K562 (cell line): ENCODE measurements at regions not wholly inside any gene's neighbourhood (a gene's known extent, or its start where the extent isn't known, plus 50 kb on each side); places are given as distances from the start of the nearest gene placed in this dataset.

Source experiments
- ARID3A ChIP-seq: IDR thresholded peaks from 2 replicates; pipeline ENCODE4 v1.6.1; 2012; ENCODE audit warnings: low read depth, low read length, improper control_type of control experiment, borderline replicate concordance
- ATF1 ChIP-seq, 2 experiments: fragments of 450-650 bp in 1 of 2; IDR thresholded peaks; 2 replicates each; pipeline ENCODE4 v1.6.1; 2016; ENCODE audit warnings: missing compliant biosample characterization in 1 of 2, missing genetic modification characterization in 1 of 2
- DDX20 ChIP-seq: fragments of 450-650 bp; IDR thresholded peaks from 2 replicates; pipeline ENCODE4 v1.6.1; 2016; ENCODE audit warnings: missing genetic modification characterization, low read depth, mild to moderate bottlenecking, missing compliant biosample characterization, moderate library complexity
- DIDO1 ChIP-seq: fragments of 450-650 bp; IDR thresholded peaks from 2 replicates; pipeline ENCODE4 v1.6.1; 2016; ENCODE audit warnings: low read depth, missing biosample characterization, missing genetic modification characterization
- ELF4 ChIP-seq: fragments of 450-650 bp; formaldehyde crosslinking; IDR thresholded peaks from 2 replicates; pipeline ENCODE4 v1.4.0; 2022; ENCODE audit warnings: missing genetic modification characterization
- HEY1 ChIP-seq: fragments of 250-450 bp; sonication (Bioruptor Pico); IDR thresholded peaks from 2 replicates; pipeline ENCODE4 v1.5.0; 2020; ENCODE audit warnings: mild to moderate bottlenecking, moderate library complexity, borderline replicate concordance
- KLF13 ChIP-seq: fragments of 450-650 bp; IDR thresholded peaks from 2 replicates; pipeline ENCODE4 v1.6.1; 2016; ENCODE audit warnings: missing genetic modification characterization, low read depth, mild to moderate bottlenecking, missing compliant biosample characterization, moderate library complexity, borderline replicate concordance
- LARP7 ChIP-seq: fragments of 450-650 bp; IDR thresholded peaks from 2 replicates; pipeline ENCODE4 v1.6.1; 2016
- MTA3 ChIP-seq: fragments of 450-650 bp; formaldehyde crosslinking; IDR thresholded peaks from 2 replicates; pipeline ENCODE4 v1.6.1; 2017; ENCODE audit warnings: mild to moderate bottlenecking, borderline replicate concordance
- NR4A1 ChIP-seq, 2 experiments: fragments of 250-450 bp in 1 of 2; fragments of 450-650 bp in 1 of 2; sonication (Bioruptor Pico) in 1 of 2; IDR thresholded peaks; 2 replicates each; pipeline versions ENCODE4 v1.4.0 to v1.6.1; 2016 to 2020; ENCODE audit warnings: mild to moderate bottlenecking in 2 of 2, missing compliant biosample characterization in 1 of 2, missing genetic modification characterization in 1 of 2, moderate library complexity in 1 of 2
- NRF1 ChIP-seq, 2 experiments: fragments of 450-650 bp; IDR thresholded peaks in 1 of 2; conservative IDR thresholded peaks in 1 of 2; 2 replicates each; pipeline ENCODE4 v1.6.1; 2014; ENCODE audit warnings: mild to moderate bottlenecking in 2 of 2
- PHB ChIP-seq: fragments of 250-450 bp; sonication (Bioruptor Pico); IDR thresholded peaks from 2 replicates; pipeline ENCODE4 v1.5.0; 2021
- RBFOX2 ChIP-seq: fragments of 200-400 bp; formaldehyde crosslinking; IDR thresholded peaks from 2 replicates; pipeline ENCODE4 v1.6.1; 2017; ENCODE audit warnings: low read depth, mild to moderate bottlenecking, low read length, moderate library complexity
- SMAD3 ChIP-seq: fragments of 450-650 bp; formaldehyde crosslinking; conservative IDR thresholded peaks from 2 replicates; pipeline ENCODE4 v1.4.0; 2020; ENCODE audit warnings: mild to moderate bottlenecking
- TEAD4 ChIP-seq, 2 experiments: sonication (generic) in 1 of 2; formaldehyde crosslinking in 1 of 2; IDR thresholded peaks; 2 replicates each; pipeline versions ENCODE4 v1.6.1 to v1.8.0; 2012 to 2022; ENCODE audit warnings: borderline replicate concordance in 1 of 2, inconsistent platforms in 1 of 2, low read length in 1 of 2, mild to moderate bottlenecking in 1 of 2, missing genetic modification reagents in 1 of 2
- TRIM24 ChIP-seq, 2 experiments: fragments of 450-650 bp; IDR thresholded peaks; 2 replicates each; pipeline ENCODE4 v1.6.1; 2016
- ZBTB34 ChIP-seq: fragments of 250-450 bp; sonication (Bioruptor Pico); IDR thresholded peaks from 2 replicates; pipeline ENCODE4 v1.8.0; 2021; ENCODE audit warnings: mild to moderate bottlenecking, moderate library complexity
- ZFP36 ChIP-seq: fragments of 150-350 bp; IDR thresholded peaks from 2 replicates; pipeline ENCODE4 v1.6.1; 2018; ENCODE audit warnings: low read length, low read depth; ENCODE audit not compliant: partially characterized antibody
- ZNF3 ChIP-seq: fragments of 250-450 bp; sonication (Bioruptor Pico); IDR thresholded peaks from 2 replicates; pipeline ENCODE4 v1.5.0; 2021; ENCODE audit warnings: mild to moderate bottlenecking, moderate library complexity
- TF ChIP-seq, protein P1 (sequence below), 2 experiments: fragments of 450-650 bp; IDR thresholded peaks; 2 replicates each; pipeline ENCODE4 v1.6.1; 2018; ENCODE audit warnings: mild to moderate bottlenecking in 2 of 2, low read depth in 1 of 2; ENCODE audit not compliant: partially characterized antibody in 2 of 2

GRCh38 chr7:106365252-106366005 lies 80.6 kb upstream of the NAMPT start (continued):
- peak; percentile 66; the same call in 1 of the 2 replicates for TF ChIP-seq ZBTB34 (CRISPR knock-in tag)
- no peak for TF ChIP-seq ELF4 (CRISPR knock-in tag)
- no peak for TF ChIP-seq PHB (CRISPR knock-in tag)
- no peak for TF ChIP-seq LARP7
- peak; percentile 93 to 97 for TF ChIP-seq TRIM24 (IDR thresholded peaks at IDR 0.05)
- TF ChIP-seq ZNF3 (CRISPR knock-in tag), result no peak
- no peak for TF ChIP-seq HEY1
- TF ChIP-seq SMAD3 (CRISPR knock-in tag), result peak; percentile 80
- TF ChIP-seq, protein P1, sequence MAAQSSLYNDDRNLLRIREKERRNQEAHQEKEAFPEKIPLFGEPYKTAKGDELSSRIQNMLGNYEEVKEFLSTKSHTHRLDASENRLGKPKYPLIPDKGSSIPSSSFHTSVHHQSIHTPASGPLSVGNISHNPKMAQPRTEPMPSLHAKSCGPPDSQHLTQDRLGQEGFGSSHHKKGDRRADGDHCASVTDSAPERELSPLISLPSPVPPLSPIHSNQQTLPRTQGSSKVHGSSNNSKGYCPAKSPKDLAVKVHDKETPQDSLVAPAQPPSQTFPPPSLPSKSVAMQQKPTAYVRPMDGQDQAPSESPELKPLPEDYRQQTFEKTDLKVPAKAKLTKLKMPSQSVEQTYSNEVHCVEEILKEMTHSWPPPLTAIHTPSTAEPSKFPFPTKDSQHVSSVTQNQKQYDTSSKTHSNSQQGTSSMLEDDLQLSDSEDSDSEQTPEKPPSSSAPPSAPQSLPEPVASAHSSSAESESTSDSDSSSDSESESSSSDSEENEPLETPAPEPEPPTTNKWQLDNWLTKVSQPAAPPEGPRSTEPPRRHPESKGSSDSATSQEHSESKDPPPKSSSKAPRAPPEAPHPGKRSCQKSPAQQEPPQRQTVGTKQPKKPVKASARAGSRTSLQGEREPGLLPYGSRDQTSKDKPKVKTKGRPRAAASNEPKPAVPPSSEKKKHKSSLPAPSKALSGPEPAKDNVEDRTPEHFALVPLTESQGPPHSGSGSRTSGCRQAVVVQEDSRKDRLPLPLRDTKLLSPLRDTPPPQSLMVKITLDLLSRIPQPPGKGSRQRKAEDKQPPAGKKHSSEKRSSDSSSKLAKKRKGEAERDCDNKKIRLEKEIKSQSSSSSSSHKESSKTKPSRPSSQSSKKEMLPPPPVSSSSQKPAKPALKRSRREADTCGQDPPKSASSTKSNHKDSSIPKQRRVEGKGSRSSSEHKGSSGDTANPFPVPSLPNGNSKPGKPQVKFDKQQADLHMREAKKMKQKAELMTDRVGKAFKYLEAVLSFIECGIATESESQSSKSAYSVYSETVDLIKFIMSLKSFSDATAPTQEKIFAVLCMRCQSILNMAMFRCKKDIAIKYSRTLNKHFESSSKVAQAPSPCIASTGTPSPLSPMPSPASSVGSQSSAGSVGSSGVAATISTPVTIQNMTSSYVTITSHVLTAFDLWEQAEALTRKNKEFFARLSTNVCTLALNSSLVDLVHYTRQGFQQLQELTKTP (IDR thresholded peaks at IDR 0.05; ENCODE audit: low read depth in 1 of 2, partially characterized antibody in 2 of 2), result no peak
- TF ChIP-seq DDX20, result peak; percentile 61; the same call in 1 of the 2 replicates
- TF ChIP-seq NRF1 (conservative IDR thresholded peaks at IDR 0.05 in 1 of 2, IDR thresholded peaks at IDR 0.05 in 1 of 2), result peak; percentile 45 to 58
- peak; percentile 73; the same call in 1 of the 2 replicates for TF ChIP-seq DIDO1
- TF ChIP-seq ARID3A, result no peak
- no peak for TF ChIP-seq RBFOX2
- TF ChIP-seq ZFP36, result peak; percentile 16
- TF ChIP-seq MTA3, result peak; percentile 57; the same call in 1 of the 2 replicates
- peak; percentile 36; the same call in 1 of the 2 replicates for TF ChIP-seq TEAD4 (IDR thresholded peaks at IDR 0.05; ENCODE audit: low read length)
- no peak for TF ChIP-seq TEAD4 (CRISPR knock-in tag; IDR thresholded peaks at IDR 0.05; ENCODE audit: borderline replicate concordance)
- no peak for TF ChIP-seq ATF1 (CRISPR knock-in tag; IDR thresholded peaks at IDR 0.05)
- peak; percentile 78 for TF ChIP-seq ATF1 (tag; IDR thresholded peaks at IDR 0.05)
- TF ChIP-seq NR4A1 (CRISPR knock-in tag; IDR thresholded peaks at IDR 0.05), result no peak
- peak; percentile 90 for TF ChIP-seq NR4A1 (tag; IDR thresholded peaks at IDR 0.05)
- peak; percentile 60; the same call in 1 of the 2 replicates for TF ChIP-seq KLF13 (tag)
